ENCODE measurements at regions not wholly inside any gene's neighbourhood (a gene's known extent, or its start where the extent isn't known, plus 50 kb on each side); places are given as distances from the start of the nearest gene placed in this dataset.

GRCh38 chr1:60874718-60875117 is 207.6 kb upstream of the NFIA start:
- TF ChIP-seq POLR2A (IDR thresholded peaks at IDR 0.05): no peak
- TF ChIP-seq, protein P1, sequence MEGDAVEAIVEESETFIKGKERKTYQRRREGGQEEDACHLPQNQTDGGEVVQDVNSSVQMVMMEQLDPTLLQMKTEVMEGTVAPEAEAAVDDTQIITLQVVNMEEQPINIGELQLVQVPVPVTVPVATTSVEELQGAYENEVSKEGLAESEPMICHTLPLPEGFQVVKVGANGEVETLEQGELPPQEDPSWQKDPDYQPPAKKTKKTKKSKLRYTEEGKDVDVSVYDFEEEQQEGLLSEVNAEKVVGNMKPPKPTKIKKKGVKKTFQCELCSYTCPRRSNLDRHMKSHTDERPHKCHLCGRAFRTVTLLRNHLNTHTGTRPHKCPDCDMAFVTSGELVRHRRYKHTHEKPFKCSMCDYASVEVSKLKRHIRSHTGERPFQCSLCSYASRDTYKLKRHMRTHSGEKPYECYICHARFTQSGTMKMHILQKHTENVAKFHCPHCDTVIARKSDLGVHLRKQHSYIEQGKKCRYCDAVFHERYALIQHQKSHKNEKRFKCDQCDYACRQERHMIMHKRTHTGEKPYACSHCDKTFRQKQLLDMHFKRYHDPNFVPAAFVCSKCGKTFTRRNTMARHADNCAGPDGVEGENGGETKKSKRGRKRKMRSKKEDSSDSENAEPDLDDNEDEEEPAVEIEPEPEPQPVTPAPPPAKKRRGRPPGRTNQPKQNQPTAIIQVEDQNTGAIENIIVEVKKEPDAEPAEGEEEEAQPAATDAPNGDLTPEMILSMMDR (IDR thresholded peaks at IDR 0.05): no peak

Data from breast epithelium (tissue), 3 donors.